Fibroblast of skin of right biceps (primary cell): ENCODE measurements at regions not wholly inside any gene's neighbourhood (a gene's known extent, or its start where the extent isn't known, plus 50 kb on each side); places are given as distances from the start of the nearest gene placed in this dataset.

Source experiments
- DNase-seq: peaks from one replicate; pipeline ENCODE4 v3.0.0-alpha.2; 2013

GRCh38 chr10:3858051-3858845 is 73.2 kb upstream of the KLF6 start:
- no peak for DNase-seq

- DNase-seq: no peak
Observed at GRCh38 chr10:3857318-3857717, 72.3 kb upstream of the KLF6 start.

GRCh38 chr10:3856593-3856992 is 71.6 kb upstream of the KLF6 start:
- no peak for DNase-seq

- no peak for DNase-seq
Observed at GRCh38 chr10:3853547-3854303, 68.7 kb upstream of the KLF6 start.

GRCh38 chr10:3853016-3853415 is 68.0 kb upstream of the KLF6 start:
- no peak for DNase-seq

- peak; percentile 98 for DNase-seq
Observed at GRCh38 chr10:3852147-3852904, 67.3 kb upstream of the KLF6 start.

GRCh38 chr10:3850999-3851937 is 66.3 kb upstream of the KLF6 start:
- peak; percentile 86 for DNase-seq

- peak; percentile 92 for DNase-seq
Observed at GRCh38 chr10:3848775-3849635, 64.0 kb upstream of the KLF6 start.

- peak; percentile 61 for DNase-seq
Observed at GRCh38 chr10:3848005-3848774, 63.2 kb upstream of the KLF6 start.

- DNase-seq: no peak
Observed at GRCh38 chr10:3846736-3847135, 61.7 kb upstream of the KLF6 start.

- DNase-seq: no peak
Observed at GRCh38 chr10:3844491-3845025, 59.5 kb upstream of the KLF6 start.

- peak; percentile 33 for DNase-seq
Observed at GRCh38 chr10:3838460-3839437, 53.7 kb upstream of the KLF6 start.

GRCh38 chr10:3837647-3838459 is 52.8 kb upstream of the KLF6 start:
- no peak for DNase-seq

GRCh38 chr10:3836222-3836820 is 51.3 kb upstream of the KLF6 start:
- DNase-seq: no peak

- DNase-seq: no peak
Observed at GRCh38 chr10:3835770-3836169, 50.8 kb upstream of the KLF6 start.

- no peak for DNase-seq
Observed at GRCh38 chr10:3834947-3835346, 49.9 kb upstream of the KLF6 start.
